GM23338 (cell line): ENCODE measurements at regions not wholly inside any gene's neighbourhood (a gene's known extent, or its start where the extent isn't known, plus 50 kb on each side); places are given as distances from the start of the nearest gene placed in this dataset.

Source experiments
- CREB1 ChIP-seq: fragments of 250-450 bp; sonication (Bioruptor Pico); IDR thresholded peaks from 2 replicates; pipeline ENCODE4 v1.5.0; 2020; ENCODE audit warnings: low read depth, mild to moderate bottlenecking, moderate library complexity
- EZH2 ChIP-seq: fragments of 200-600 bp; sonication (generic); IDR thresholded peaks from one replicate; pipeline ENCODE4 v1.8.0; 2017; ENCODE audit warnings: antibody characterized with exemption, mild to moderate bottlenecking, low read depth; ENCODE audit not compliant: unreplicated experiment
- EZH2phosphoT487 ChIP-seq: fragments of 200-600 bp; sonication (generic); IDR thresholded peaks from one replicate; pipeline ENCODE4 v1.8.1; 2018; ENCODE audit warnings: antibody characterized with exemption; ENCODE audit not compliant: unreplicated experiment
- JUNB ChIP-seq: IDR thresholded peaks from one replicate; pipeline ENCODE4 v1.6.1; 2016; ENCODE audit warnings: antibody characterized with exemption; ENCODE audit not compliant: unreplicated experiment
- NANOG ChIP-seq: IDR thresholded peaks from 2 replicates; pipeline ENCODE4 v1.6.1; 2016; ENCODE audit warnings: antibody characterized with exemption, borderline replicate concordance
- POLR2AphosphoS5 ChIP-seq: IDR thresholded peaks from 2 replicates; pipeline ENCODE4 v1.6.1; 2016; ENCODE audit warnings: antibody characterized with exemption, low read depth
- STAT1 ChIP-seq: IDR thresholded peaks from one replicate; pipeline ENCODE4 v1.6.1; 2016; ENCODE audit warnings: antibody characterized with exemption; ENCODE audit not compliant: unreplicated experiment
- ZNF331 ChIP-seq: fragments of 250-450 bp; sonication (Bioruptor Pico); IDR thresholded peaks from 2 replicates; pipeline ENCODE4 v1.5.0; 2020; ENCODE audit warnings: low read depth, mild to moderate bottlenecking, moderate library complexity
- TF ChIP-seq, protein P1 (sequence below), 2 experiments: fragments of 200-600 bp in 1 of 2; sonication (generic) in 1 of 2; conservative IDR thresholded peaks; 2 replicates each; pipeline versions ENCODE4 v1.5.1 to v1.6.1; 2016 to 2017; ENCODE audit warnings: antibody characterized with exemption in 2 of 2, low read depth in 2 of 2, mild to moderate bottlenecking in 2 of 2, moderate library complexity in 1 of 2
- TF ChIP-seq, protein P2 (sequence below): IDR thresholded peaks from one replicate; pipeline ENCODE4 v1.6.1; 2018; ENCODE audit warnings: antibody characterized with exemption; ENCODE audit not compliant: unreplicated experiment
- TF ChIP-seq, protein P3 (sequence below): IDR thresholded peaks from 2 replicates; pipeline ENCODE4 v1.6.1; 2016; ENCODE audit warnings: antibody characterized with exemption

DNA sequence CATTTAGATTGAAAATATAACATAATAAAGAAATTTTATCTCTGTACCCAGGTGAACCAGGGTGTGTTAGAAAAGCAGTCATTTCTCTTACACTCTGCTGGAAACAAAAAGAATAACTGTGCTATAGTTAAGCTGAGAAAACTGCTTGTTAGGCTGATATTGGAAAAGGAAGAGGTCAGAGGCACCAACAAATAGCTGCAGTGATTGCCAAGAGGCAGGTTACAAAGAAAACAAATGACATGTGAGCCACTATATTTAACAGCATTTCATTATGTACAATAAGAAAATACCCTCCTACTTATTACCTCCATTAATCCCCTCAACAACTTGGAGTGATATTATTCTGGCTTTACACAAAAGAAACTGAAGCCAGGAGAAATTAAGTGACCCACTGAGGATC is 607.9 kb upstream of the TLE4 start:
- TF ChIP-seq, protein P1, sequence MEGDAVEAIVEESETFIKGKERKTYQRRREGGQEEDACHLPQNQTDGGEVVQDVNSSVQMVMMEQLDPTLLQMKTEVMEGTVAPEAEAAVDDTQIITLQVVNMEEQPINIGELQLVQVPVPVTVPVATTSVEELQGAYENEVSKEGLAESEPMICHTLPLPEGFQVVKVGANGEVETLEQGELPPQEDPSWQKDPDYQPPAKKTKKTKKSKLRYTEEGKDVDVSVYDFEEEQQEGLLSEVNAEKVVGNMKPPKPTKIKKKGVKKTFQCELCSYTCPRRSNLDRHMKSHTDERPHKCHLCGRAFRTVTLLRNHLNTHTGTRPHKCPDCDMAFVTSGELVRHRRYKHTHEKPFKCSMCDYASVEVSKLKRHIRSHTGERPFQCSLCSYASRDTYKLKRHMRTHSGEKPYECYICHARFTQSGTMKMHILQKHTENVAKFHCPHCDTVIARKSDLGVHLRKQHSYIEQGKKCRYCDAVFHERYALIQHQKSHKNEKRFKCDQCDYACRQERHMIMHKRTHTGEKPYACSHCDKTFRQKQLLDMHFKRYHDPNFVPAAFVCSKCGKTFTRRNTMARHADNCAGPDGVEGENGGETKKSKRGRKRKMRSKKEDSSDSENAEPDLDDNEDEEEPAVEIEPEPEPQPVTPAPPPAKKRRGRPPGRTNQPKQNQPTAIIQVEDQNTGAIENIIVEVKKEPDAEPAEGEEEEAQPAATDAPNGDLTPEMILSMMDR (conservative IDR thresholded peaks at IDR 0.05; ENCODE audit: low read depth in 2 of 2): no peak
- TF ChIP-seq, protein P2, sequence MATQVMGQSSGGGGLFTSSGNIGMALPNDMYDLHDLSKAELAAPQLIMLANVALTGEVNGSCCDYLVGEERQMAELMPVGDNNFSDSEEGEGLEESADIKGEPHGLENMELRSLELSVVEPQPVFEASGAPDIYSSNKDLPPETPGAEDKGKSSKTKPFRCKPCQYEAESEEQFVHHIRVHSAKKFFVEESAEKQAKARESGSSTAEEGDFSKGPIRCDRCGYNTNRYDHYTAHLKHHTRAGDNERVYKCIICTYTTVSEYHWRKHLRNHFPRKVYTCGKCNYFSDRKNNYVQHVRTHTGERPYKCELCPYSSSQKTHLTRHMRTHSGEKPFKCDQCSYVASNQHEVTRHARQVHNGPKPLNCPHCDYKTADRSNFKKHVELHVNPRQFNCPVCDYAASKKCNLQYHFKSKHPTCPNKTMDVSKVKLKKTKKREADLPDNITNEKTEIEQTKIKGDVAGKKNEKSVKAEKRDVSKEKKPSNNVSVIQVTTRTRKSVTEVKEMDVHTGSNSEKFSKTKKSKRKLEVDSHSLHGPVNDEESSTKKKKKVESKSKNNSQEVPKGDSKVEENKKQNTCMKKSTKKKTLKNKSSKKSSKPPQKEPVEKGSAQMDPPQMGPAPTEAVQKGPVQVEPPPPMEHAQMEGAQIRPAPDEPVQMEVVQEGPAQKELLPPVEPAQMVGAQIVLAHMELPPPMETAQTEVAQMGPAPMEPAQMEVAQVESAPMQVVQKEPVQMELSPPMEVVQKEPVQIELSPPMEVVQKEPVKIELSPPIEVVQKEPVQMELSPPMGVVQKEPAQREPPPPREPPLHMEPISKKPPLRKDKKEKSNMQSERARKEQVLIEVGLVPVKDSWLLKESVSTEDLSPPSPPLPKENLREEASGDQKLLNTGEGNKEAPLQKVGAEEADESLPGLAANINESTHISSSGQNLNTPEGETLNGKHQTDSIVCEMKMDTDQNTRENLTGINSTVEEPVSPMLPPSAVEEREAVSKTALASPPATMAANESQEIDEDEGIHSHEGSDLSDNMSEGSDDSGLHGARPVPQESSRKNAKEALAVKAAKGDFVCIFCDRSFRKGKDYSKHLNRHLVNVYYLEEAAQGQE: no peak
- no peak for TF ChIP-seq CREB1 (CRISPR knock-in tag)
- TF ChIP-seq EZH2: no peak
- no peak for TF ChIP-seq STAT1
- no peak for TF ChIP-seq POLR2AphosphoS5
- TF ChIP-seq, protein P3, sequence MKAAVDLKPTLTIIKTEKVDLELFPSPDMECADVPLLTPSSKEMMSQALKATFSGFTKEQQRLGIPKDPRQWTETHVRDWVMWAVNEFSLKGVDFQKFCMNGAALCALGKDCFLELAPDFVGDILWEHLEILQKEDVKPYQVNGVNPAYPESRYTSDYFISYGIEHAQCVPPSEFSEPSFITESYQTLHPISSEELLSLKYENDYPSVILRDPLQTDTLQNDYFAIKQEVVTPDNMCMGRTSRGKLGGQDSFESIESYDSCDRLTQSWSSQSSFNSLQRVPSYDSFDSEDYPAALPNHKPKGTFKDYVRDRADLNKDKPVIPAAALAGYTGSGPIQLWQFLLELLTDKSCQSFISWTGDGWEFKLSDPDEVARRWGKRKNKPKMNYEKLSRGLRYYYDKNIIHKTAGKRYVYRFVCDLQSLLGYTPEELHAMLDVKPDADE: no peak
- TF ChIP-seq EZH2phosphoT487: no peak
- no peak for TF ChIP-seq ZNF331 (CRISPR knock-in tag)
- no peak for TF ChIP-seq JUNB
- TF ChIP-seq NANOG: no peak
